ENCODE measurements at regions not wholly inside any gene's neighbourhood (a gene's known extent, or its start where the extent isn't known, plus 50 kb on each side); places are given as distances from the start of the nearest gene placed in this dataset.

- no peak for TF ChIP-seq CTCF (IDR thresholded peaks at IDR 0.05; ENCODE audit: low read depth, low read length)
- TF ChIP-seq POLR2A (IDR thresholded peaks at IDR 0.05; ENCODE audit: extremely low read depth, insufficient read length): no peak
- TF ChIP-seq MYC (IDR thresholded peaks at IDR 0.05; ENCODE audit: low read depth, low read length): no peak
- TF ChIP-seq MAX (IDR thresholded peaks at IDR 0.05; ENCODE audit: low read depth, low read length): no peak
Measured at GRCh38 chr4:182973511-182973911, 56.3 kb upstream of the DCTD start.

Measured in NB4 (cell line).